Natural killer cell (primary cell): ENCODE measurements at regions not wholly inside any gene's neighbourhood (a gene's known extent, or its start where the extent isn't known, plus 50 kb on each side); places are given as distances from the start of the nearest gene placed in this dataset.
A peak's percentile ranks its signal among the peaks of the same experiment; 100 is the strongest.
"Not testable (repeated sequence)": the region's sequence is repeated elsewhere in the genome, so short reads cannot be mapped to it uniquely, and the experiment has no call there.

Experiments used
- ATAC-seq, 3 donors: fragments of 150-1000 bp in 2 of 3; fragments of 200-7000 bp in 1 of 3; cut with Tn5 transposase; 1 replicate in 1 of 3; 2 replicates in 2 of 3; pipeline ENCODE4 v1.10.0; 2021; ENCODE audit warnings: mild to moderate bottlenecking in 2 of 3, moderate library complexity in 2 of 3
- DNase-seq, 2 donors: peaks; one replicate each; pipeline versions ENCODE4 v3.0.0 to v3.0.0-alpha.2; 2013 to 2021; ENCODE audit warnings: mixed read lengths in 1 of 2
- H3K27ac ChIP-seq: one replicate; pipeline ENCODE4 v1.5.1; 2013; ENCODE audit warnings: mild to moderate bottlenecking, low read length
- H3K27me3 ChIP-seq: one replicate; pipeline ENCODE4 v1.6.1; 2013; ENCODE audit warnings: low read length; ENCODE audit not compliant: control insufficient read depth, insufficient read depth
- H3K36me3 ChIP-seq: one replicate; pipeline ENCODE4 v1.6.1; 2013; ENCODE audit warnings: low read length; ENCODE audit not compliant: control insufficient read depth, insufficient read depth
- H3K4me1 ChIP-seq: one replicate; pipeline ENCODE4 v1.6.1; 2013; ENCODE audit warnings: low read length; ENCODE audit not compliant: control insufficient read depth, insufficient read depth
- H3K4me3 ChIP-seq: one replicate; pipeline ENCODE4 v1.5.1; 2013; ENCODE audit warnings: low read length
- H3K9me3 ChIP-seq: one replicate; pipeline ENCODE4 v1.6.1; 2013; ENCODE audit warnings: low read length; ENCODE audit not compliant: control insufficient read depth, insufficient read depth
- H3K27ac Mint-ChIP-seq, 2 donors: one replicate each; pipeline ENCODE4 v1.8.0; 2022; ENCODE audit warnings: mild to moderate bottlenecking in 2 of 2, mixed read lengths in 2 of 2, moderate library complexity in 1 of 2
- H3K27me3 Mint-ChIP-seq, 2 donors: one replicate each; pipeline ENCODE4 v1.8.0; 2022; ENCODE audit warnings: low read depth in 2 of 2, mixed read lengths in 2 of 2
- H3K36me3 Mint-ChIP-seq: one replicate; pipeline ENCODE4 v1.8.0; 2022; ENCODE audit warnings: mixed read lengths
- H3K4me1 Mint-ChIP-seq, 2 donors: one replicate each; pipeline ENCODE4 v1.8.0; 2022; ENCODE audit warnings: mixed read lengths in 2 of 2
- H3K4me3 Mint-ChIP-seq: one replicate; pipeline ENCODE4 v1.8.0; 2022; ENCODE audit warnings: mild to moderate bottlenecking, moderate library complexity, mixed read lengths
- H3K9me3 Mint-ChIP-seq, 2 donors: one replicate each; pipeline ENCODE4 v1.8.0; 2022; ENCODE audit warnings: mixed read lengths in 2 of 2
- CTCF ChIP-seq: fragments of 200-600 bp; IDR thresholded peaks from one replicate; pipeline ENCODE4 v1.8.0; 2022; ENCODE audit warnings: antibody characterized with exemption
- WGBS: methylation state at CpG from one replicate; pipeline ENCODE4 v1.1.7; 2013; ENCODE audit warnings: missing lambda C conversion rate; ENCODE audit not compliant: insufficient coverage; 5-methylcytosine and 5-hydroxymethylcytosine counted together
- intact Hi-C: fragments of 100-400 bp; cut with micrococcal nuclease; formaldehyde crosslinking; loops from one replicate; pipeline ENCODE4 v1.14.2; 2022

- Histone ChIP-seq H3K9me3 (peaks cover 2% of the 10 kb centered on the region), H3K4me1 (no peaks in the 10 kb centered on the region), H3K27me3 (no peaks in the 10 kb centered on the region), H3K36me3 (no peaks in the 10 kb centered on the region), H3K4me3 (no peak overlapping the region), H3K27ac (no peak overlapping the region)
- intact Hi-C loops, result loop anchor here (1.0 kb wide), 1 partner anchor 12 kb away; no protein-coding TSS in a partner anchor
- Mint-ChIP-seq H3K9me3 (no peaks in the 10 kb centered on the region), H3K27me3 (peaks cover 0 to 5% of the 10 kb centered on the region in 2 donors), H3K36me3 (no peaks in the 10 kb centered on the region), H3K4me3 (no peak overlapping the region), H3K4me1 (peaks cover 9 to 12% of the 10 kb centered on the region in 2 donors), H3K27ac (no peak overlapping the region)
- TF ChIP-seq CTCF, result no peak
- DNase-seq (no peak), ATAC-seq (no peak)
- WGBS, result 98% methylated on average over 37 of the region's 38 CpGs
Measured at GRCh38 chr1:185648858-185649589, 85.2 kb upstream of the HMCN1 start.

GRCh38 chr1:185647597-185648267, 86.5 kb upstream of the HMCN1 start:
- H3K4me1 Mint-ChIP-seq, result peaks cover 9 to 21% of the 10 kb centered on the region in 2 donors
- ATAC-seq (peak in 1 of 3 donors; percentile 40), DNase-seq (peak in 1 of 2 donors; percentile 36)
- not testable (repeated sequence) for H3K9me3 ChIP-seq, H3K9me3 Mint-ChIP-seq, H3K36me3 ChIP-seq, H3K27ac Mint-ChIP-seq, H3K36me3 Mint-ChIP-seq, H3K27ac ChIP-seq, H3K4me1 ChIP-seq, H3K27me3 ChIP-seq, H3K4me3 Mint-ChIP-seq, H3K27me3 Mint-ChIP-seq, H3K4me3 ChIP-seq
- 78% methylated on average over 12 of the region's 12 CpGs for WGBS
- intact Hi-C loops, result loop anchor here (1.0 kb wide), 1 partner anchor 10 kb away; no protein-coding TSS in a partner anchor

GRCh38 chr1:185646202-185646683, 87.9 kb upstream of the HMCN1 start:
- no peaks in the 10 kb centered on the region for H3K36me3 ChIP-seq
- intact Hi-C loops, result no loop called here
- no peak overlapping the region for H3K27ac ChIP-seq
- DNase-seq, result no peak
- no peak for ATAC-seq
- peaks cover 0 to 5% of the 10 kb centered on the region in 2 donors for H3K27me3 Mint-ChIP-seq
- TF ChIP-seq CTCF, result no peak
- no peak overlapping the region for H3K27ac Mint-ChIP-seq
- H3K4me1 ChIP-seq, result no peaks in the 10 kb centered on the region
- H3K4me3 ChIP-seq, result no peak overlapping the region
- H3K9me3 Mint-ChIP-seq, result no peaks in the 10 kb centered on the region
- 46% methylated on average over 3 of the region's 3 CpGs for WGBS
- peaks cover 2% of the 10 kb centered on the region for H3K9me3 ChIP-seq
- H3K27me3 ChIP-seq, result no peaks in the 10 kb centered on the region
- peaks cover 9 to 25% of the 10 kb centered on the region in 2 donors for H3K4me1 Mint-ChIP-seq
- no peak overlapping the region for H3K4me3 Mint-ChIP-seq
- H3K36me3 Mint-ChIP-seq, result peaks cover 7% of the 10 kb centered on the region

GRCh38 chr1:185645686-185646085, 88.5 kb upstream of the HMCN1 start:
- no CpG with 5 or more reads among the region's 1 CpG for WGBS
- Histone ChIP-seq H3K27ac (no peak overlapping the region), H3K9me3 (peaks cover 2% of the 10 kb centered on the region), H3K27me3 (no peaks in the 10 kb centered on the region), H3K4me3 (no peak overlapping the region), H3K4me1 (no peaks in the 10 kb centered on the region), H3K36me3 (no peaks in the 10 kb centered on the region)
- Mint-ChIP-seq H3K9me3 (no peaks in the 10 kb centered on the region), H3K27ac (no peak overlapping the region), H3K36me3 (peaks cover 7% of the 10 kb centered on the region), H3K4me1 (peaks cover 9 to 25% of the 10 kb centered on the region in 2 donors), H3K27me3 (peaks cover 0 to 5% of the 10 kb centered on the region in 2 donors), H3K4me3 (no peak overlapping the region)
- ATAC-seq (no peak), DNase-seq (no peak)
- intact Hi-C loops, result no loop called here
- no peak for TF ChIP-seq CTCF
